ENCODE measurements at regions not wholly inside any gene's neighbourhood (a gene's known extent, or its start where the extent isn't known, plus 50 kb on each side); places are given as distances from the start of the nearest gene placed in this dataset.
"Not testable (repeated sequence)": the region's sequence is repeated elsewhere in the genome, so short reads cannot be mapped to it uniquely, and the experiment has no call there.

DNA sequence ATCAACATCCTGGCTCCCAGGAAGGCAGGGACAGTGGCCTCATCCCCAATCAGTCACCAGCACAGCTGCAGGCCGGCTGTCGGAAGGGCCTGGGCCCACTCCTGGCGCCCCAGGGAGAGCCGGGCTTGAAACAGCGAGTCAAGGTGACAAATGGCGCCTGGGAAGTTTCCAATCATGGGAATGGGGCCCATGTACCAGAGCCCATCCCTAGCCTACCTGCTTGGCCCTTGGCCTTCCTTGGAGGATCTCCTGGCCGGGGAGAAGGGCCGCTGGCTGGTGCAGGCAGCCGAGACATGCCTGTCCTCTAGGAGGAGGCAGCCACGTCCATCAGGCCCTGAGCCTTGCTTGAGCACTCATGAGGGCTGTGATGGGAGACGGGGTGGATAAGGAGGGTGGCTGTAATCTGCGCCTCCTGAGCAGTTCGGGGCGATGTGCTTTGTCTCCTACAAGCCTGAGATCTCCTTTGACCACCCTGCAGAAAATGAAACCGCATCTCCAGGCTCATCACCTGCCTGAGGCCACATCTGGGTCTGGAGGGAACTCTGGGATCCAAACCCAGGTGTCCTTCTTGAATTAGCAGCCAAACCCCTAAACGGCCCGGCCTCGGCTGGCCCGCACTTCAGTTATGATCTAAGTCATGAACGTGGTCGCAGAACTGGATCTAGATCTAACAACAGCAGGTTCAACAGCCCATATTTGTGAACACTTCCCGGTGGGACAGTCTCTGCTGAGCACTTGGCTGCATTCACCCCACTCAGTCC is 862.0 kb downstream of the TBC1D22A start:
- DNase-seq = no peak

DNA sequence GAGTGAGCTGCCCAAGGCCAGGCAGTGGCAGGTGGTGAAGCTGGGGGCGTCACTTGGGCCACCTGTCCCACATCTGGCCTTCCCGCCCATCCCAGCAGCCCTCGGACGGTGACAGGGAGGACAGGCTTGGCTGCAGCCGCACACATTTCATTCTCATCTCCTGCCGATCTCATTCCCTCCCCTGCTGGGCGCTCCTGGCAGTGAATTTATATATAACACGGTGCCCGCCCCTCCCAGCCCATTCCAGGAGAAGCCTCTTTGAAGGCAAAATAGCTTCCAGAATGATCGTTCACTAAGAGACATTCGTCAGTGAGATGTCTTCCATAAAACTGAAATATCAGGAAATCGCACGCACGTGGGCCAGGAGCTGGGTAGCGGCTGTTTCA is 861.3 kb downstream of the TBC1D22A start:
- DNase-seq = no peak

DNA sequence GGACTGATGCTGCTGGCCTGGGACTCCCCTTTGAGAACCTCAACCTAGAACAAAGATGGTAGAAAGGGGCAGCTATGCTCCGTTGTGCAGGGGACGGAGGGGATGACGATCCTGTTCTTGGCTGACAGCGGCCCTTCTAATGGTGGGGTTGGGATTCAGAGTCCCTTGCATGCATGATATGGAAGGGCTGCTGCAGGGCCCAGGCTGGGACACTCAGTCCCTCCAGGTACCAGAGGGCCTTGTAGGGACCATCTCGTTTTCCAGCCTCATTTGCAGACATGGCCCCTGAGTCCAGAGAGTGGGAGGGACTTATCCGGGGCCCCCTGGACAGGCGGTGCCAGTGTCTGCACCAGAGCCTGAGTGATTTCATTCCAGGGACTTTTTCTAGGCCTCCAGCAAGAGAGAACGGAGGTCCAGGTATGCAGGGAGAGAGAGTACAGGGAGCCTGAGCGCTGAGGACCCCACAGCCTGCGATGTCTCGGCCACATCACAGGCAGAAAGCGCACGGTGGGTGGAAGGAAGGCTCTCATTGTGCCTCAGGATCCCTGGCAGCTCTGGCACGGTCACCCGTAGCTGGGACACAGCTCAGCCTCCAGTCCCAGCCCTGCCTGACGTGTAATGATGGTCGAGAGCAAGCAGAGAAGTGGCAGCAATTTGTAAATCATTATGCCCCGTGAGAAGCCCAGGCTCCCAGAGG is 860.8 kb downstream of the TBC1D22A start:
- no peak for DNase-seq

DNA sequence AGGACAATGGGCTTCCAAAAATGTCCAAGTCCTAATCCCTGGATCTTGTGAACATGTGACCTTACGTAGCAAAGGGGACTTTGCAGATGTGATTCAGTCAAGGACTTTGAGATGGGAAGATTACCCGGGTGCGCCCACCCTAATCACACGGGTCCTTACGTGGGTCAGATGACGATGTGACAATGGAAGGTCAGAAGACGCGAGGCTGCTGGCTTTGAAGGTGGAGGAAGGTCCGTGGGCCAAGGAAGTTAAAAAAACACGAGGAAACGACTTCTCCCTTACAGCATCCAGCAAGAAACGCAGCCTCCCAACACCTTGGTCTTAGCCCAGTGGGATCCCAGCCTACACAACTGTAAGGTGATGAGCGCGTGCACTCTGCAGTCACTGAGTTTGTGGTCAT is 860.1 kb downstream of the TBC1D22A start:
- DNase-seq = no peak

DNA sequence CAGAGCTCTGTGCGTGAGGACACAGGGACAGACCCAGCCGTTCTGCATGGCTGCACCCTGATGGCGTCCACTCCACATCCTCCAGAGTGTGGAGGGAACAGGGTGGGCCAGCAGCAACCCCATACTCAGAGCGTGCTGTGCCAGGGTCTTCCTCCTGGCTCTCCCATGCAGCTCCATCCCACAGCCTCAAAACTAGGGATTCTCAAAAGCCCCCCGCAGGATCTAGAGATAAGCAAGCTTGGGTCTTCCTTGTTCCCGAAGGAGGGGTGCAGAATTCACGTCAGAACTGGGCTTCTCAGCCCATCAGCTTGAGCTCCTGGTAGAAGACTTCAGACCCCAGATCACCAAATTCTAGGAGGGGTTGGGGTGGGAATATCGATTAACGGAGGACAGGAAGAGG is 858.8 kb downstream of the TBC1D22A start:
- DNase-seq = no peak

DNA sequence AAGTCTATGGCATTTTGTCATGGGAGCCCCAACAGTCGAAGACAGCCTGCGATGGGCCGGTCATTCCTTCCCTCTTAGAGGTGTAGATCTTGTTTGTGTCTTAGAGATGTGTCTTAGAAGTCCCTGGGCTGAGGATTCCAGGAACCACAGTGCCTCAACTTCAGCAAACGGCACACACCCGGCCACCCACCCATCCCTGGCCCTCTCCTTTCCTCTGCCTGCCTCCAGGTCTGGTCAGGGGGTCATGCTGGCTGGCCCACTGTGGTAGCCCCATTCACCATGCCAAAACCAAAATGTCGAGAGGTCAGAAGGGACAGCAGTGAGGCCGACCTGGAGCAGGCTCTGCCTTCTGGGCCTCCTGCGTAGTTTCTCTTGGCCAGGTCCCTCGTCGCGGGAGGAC is 857.9 kb downstream of the TBC1D22A start:
- no peak for DNase-seq

DNA sequence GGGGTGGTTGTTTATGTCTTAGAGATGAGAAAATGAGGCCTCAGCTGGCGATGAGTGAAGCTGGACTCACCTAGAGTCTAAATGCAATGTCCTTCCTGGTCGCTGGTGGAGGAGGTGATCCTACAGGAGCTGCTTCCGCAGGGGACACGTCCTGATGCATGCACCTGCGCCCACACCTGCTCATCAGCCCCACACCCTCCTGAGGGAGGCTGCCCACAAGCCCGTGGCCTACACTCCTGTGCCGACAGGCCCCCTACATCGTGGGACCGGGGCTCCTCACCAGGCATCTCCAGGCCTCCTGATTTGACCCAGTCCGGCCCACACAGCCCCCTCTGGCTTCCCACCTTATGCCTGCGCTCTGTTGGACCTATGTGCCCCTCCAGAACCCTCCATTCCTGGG is 857.2 kb downstream of the TBC1D22A start:
- no peak for DNase-seq

DNA sequence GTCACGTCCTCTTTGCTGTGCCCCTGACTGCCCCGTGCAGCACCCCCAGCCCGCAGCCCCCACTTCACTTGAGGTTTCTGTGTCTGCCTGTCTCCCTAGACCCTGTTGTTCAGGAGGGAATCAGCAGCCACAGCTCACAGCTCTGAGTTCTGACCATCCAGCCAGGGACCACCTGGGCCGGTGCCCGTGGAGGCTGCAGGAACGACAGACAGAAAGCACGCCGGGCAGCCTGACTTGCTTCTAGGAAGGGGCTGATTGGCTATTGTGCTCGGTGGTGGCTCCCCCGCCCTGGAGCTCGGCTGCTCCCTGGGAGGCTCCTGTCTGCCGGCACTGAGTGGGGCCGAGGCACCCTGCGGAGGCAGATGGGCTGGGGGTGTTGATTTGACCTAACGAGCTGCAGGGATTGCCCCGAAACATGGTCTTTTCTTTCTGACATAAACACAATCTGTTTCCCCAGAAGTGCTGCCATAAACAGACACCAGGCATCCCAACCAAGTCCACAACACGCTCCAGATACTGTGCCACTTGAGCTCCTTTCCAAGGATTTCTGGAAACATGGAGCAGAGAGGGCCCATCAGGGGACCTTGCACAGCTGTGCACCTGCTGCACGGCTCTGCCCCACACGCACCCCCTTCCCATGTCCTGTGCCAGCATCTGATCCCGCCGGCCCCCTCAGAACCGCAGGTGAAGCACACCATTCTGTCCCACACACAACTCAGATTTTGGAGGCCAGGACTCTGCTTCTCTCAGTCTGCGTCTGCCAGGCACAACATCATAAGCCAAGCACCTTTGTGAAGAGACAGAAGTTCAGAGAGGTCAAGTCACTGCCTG is 855.9 kb downstream of the TBC1D22A start:
- DNase-seq = no peak

DNA sequence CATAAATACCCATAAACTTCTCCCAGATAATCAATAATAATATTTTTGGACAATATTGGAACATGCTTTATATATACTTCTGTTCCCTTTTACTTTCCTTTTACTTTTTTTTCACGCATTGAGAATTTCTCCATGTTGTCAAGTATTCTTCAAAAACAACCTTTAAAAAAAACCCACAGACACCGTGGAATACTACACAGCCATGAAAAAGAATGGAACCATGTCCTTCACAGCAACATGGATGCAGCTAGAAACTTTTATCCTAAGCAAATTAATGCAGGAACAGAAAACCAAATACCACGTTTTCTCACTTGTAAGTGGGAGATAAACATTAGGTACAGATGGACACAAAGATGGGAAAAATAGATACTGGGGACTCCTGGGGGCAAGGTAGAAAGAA is 854.7 kb downstream of the TBC1D22A start:
- no peak for DNase-seq

DNA sequence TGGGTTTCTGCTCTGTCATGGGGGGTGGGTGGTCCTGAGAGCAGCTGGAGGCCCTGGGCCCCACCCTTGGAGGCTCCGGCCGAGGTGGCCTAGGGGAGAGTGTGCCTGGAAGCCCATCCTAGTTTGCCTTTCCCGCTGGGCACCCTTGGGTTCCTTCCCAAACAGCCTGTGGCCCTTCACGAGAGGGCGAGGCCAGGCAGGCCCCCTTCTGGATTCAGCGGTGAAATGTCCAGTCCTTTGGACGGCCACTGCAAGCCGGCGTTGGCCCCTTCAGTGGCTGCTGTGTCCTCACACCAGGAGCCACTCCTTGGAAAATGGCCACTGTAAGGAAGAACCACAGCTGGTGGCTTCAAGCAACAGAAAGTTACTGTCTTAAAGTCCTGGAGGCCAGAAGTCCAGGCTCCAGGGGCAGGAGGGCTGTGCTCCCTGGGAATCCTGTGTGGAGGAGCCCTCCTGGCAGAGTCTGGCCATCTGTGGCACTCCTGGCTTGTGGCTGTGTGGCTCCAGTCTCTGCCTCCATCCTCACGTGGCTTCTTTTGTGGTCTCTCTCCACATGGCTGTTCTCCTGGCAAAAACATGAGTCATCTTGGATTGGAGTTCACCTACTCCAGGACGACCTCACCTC is 854.1 kb downstream of the TBC1D22A start:
- no peak for DNase-seq

DNA sequence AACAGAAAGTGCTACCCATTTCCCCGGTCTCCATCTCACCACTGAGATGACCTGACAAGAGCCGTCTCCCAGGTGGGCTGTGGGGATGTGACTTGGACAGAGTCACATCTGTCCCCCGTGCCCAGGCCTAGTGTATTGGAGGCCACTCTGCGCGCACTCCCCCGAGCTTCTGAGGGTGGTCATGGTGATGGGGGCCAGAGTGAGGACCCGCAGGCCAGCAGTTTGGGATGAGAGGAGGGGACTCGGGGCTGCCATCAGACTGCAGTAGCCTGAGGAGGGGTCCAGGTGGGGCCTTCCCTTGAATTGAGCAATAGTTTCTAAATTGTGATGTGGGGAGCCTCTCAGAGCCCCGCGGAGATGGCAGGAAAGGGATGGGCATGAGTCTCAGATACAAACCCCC is 852.6 kb downstream of the TBC1D22A start:
- DNase-seq = no peak

DNA sequence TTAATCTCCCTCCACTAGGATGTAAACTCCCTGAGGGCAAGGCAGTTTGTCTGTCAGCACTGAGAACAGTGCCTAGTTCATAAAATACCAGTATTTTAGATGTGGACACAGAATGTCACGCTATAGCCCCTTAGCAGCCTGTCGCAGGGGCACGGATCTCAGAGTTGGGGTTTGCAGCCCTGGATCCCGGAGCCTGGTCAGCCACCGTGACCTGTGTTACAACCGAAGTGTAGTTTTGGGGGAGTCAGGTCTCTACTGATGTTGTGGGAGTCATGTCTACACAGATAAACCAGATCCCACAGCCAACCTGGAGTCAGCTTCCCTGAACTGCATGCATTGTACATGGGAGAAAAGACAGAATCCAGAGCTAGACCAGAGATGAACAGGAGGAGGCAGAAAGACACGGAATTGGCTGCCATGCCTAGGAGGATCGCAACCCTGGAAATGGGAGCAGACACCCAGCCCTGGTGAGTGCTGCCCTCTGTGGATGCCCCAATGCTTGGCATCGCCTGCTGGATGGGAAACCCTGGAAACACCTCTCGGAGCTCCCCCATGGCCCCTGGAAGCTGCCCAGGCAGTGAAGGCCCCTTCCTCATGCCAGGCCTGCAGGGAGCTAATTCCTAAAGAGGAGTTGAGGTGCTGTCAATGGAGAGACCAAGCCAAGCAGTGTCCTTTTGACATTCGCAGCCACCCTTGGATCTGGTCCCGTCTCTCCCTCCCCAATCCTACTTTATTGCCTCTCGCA is 851.3 kb downstream of the TBC1D22A start:
- DNase-seq = no peak

DNA sequence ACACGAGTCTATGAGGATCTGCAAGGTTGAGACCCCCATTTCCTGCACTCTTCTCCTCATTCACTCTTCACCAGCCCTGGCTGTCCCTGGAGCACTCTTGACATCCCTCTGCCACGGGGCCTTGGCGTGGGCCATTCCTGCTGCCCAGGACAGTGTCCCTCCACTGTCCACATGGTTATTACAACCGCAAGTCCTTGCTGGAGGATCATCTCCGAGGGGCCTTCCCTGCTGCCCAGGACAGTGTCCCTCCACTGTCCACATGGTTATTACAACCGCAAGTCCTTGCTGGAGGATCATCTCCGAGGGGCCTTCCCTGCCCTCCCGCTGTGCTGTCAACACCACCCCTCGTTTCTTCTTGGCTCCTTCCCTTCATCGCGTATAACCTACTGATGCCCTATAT is 850.7 kb downstream of the TBC1D22A start:
- DNase-seq = not testable (repeated sequence)

DNA sequence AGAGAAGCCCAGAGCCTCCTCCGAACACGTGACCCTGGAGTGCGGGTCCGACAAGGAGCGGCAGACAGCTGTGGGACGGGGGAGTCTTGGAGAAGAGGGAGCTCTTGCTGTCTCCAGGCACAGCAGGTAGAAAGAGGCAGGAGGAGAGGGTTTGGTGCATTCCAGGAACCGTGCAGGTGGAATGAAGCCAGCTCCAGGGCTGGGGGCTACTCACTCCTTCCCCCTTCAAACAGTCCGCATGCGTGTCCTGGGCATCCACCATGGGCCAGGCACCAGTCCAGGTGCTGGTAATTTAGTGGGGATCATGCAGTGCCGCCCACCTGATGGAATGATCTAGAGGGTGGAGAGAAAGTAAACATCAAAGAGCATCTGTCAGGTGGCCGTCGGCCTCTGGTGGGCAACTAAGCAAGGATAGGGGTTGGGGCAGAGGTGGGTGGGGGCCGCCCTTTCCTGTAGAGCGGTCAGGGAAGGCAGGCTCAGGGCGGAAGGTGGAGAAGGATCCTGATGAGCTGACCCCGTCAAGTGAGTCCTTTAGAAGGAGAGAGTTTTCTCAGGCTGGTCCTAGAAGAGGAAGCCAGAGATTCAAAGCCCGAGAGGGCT is 850.0 kb downstream of the TBC1D22A start:
- DNase-seq = no peak

DNA sequence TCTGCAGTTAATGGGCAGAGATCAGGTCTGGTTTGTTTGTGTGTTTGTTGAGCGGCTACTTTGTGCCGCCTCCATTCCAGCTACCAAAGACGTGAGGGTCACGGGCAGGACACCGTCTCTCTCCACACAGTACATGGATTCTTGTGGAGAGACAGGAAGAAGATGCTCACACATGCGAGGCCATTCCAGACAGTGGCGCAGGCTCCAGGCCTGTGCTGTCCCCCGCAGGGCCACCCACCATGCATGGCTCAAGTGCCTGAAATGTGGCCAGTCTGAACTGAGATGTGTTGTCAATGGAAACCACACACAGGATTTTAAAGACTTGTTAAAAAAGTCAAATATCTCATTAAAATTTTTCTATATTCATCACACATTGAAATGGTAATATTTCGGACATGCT is 848.3 kb downstream of the TBC1D22A start:
- DNase-seq = no peak

DNA sequence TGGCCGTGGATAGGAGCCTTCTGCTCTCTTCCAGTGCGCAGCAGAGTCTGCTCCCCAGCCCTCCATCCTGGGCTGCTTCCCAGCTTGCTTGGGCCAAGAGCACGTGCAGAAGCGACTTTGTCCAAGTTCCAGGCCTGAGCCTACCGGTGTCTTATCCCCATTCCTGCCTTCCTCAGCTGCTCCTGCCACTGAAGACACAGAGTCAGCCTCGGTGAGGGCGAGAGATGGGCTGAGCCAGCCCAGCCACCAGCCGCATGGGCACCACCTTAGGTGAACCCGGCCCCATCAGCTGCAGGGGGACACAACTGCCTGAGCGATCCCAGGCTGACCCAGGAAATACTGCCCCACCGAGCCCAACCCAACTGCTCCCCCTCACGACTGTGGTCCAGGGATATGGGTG is 847.8 kb downstream of the TBC1D22A start:
- no peak for DNase-seq

DNA sequence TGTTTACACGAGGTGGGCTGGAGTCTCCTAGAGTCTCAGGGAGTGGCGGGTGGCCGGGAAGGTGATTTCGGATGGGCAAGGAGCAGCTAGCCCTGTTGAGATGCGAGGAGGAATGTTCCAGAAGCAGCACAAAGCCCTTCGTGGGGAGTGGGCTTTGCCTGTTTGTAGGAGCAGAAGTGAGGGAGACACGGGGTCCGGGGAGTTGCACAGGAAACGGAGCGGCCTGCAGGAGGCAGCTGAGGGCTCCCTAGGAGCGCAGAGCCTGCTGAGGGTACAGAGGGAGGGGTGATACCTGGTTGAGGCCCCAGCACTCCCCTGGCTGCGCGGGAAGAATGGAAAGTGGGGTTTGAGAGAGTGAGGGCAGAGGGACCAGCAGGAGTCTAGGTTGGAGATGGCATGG is 847.2 kb downstream of the TBC1D22A start:
- no peak for DNase-seq

DNA sequence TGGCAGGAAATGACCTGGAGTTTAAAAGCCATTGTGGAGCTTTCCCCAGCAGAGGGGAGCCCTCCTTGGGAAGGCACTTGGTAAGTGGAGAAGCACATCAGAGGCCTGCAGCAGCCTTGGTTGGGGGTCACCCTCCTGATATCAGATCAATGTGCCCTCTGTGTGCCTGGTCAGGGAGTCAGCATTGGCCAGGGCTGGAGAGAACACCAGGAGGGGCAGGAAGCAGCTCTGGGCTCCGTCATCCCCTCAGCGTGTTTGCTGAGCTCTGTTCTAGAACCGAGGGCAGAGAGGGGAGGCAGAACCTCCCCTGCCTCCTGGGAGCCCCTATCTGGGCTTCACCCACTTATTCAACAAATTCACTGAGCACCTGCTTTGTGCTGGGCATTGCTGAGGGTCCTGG is 846.0 kb downstream of the TBC1D22A start:
- DNase-seq = no peak

DNA sequence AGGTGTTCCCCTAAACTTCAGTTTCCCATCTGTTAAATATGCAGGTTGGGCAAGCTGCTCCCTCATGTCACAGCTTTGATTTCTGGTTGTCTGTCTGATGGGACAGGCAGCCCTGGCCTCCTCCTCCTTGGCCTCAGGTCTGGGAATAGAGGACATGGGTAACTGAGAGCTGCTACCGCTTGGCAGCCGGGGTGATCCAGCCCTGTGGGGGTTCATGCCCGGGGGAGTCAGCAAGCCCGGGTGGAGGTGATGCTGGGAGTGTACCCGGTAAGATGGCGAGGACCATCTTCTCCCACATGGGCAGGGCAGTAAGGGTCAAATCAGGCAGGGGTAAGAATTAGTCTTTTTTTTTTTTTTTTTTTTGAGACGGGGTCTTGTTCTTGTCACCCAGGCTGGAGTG is 845.0 kb downstream of the TBC1D22A start:
- DNase-seq = no peak

DNA sequence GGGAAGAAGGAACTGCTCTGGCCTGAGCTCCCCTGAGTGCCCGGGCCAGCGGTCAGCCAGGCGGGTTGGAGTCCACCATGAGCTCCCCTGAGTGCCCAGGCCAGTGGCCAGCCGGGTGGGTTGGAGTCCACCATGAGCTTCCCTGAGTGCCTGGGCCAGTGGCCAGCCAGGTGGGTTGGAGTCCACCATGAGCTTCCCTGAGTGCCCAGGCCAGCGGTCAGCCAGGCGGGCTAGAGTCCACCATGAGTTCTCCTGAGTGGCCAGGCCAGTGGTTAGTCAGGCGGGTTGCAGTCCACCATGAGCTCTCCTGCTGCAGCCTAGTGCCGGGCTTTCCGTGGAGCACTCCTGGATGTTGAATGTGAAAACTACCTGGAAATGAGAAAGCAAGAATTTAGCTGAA is 844.0 kb downstream of the TBC1D22A start:
- DNase-seq = no peak

DNA sequence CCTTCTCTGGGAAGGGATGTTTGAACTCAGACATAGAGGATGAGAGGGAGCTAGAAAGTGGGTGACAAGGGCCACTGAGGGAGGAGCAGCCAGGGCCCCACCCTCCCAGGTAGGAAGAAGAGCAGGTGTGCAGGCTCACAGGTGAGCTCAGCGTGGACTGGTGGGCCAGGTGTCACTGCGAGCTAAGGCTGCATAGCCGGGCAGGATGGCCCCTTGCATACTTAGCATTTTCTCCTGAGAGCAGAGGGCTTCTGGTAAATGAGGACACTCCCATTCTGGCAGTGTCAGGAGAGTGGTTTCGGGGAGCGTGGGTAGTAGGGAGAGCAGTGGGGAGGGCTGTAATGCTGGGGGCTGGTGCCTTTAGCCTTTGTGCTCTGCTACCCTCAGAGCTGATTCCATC is 843.4 kb downstream of the TBC1D22A start:
- DNase-seq = no peak

DNA sequence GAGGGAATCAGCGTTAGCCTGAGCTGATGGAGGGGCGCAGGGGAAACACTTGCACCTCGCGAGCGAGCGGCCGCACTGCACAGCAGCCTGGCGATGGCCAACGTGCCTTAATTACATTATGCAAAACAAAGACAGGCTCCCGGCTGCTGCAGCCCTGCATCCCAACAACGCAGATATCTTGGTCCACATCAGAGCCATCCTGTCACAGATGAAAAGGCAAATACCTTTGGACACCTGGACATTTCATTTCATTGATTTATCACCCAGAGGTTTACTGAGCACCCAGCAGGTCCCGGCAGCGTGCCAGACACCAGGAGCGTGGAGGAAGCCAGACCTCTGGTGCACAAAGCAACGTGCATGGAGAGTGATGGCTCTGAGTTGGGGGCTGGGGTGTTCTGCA is 843.0 kb downstream of the TBC1D22A start:
- DNase-seq = no peak

Measured in NCI-H1930 (cell line).